Karpas-422 (cell line): ENCODE measurements at regions not wholly inside any gene's neighbourhood (a gene's known extent, or its start where the extent isn't known, plus 50 kb on each side); places are given as distances from the start of the nearest gene placed in this dataset.
"Not testable (repeated sequence)": the region's sequence is repeated elsewhere in the genome, so short reads cannot be mapped to it uniquely, and the experiment has no call there.

Experiments
- DNase-seq: peaks from one replicate; pipeline ENCODE4 v3.0.0-alpha.2; 2015
- H2AFZ ChIP-seq: fragments of 200-600 bp; sonication (generic); 2 replicates; pipeline ENCODE4 v1.6.1; 2014; ENCODE audit warnings: antibody characterized with exemption, low read length, mixed read lengths
- H3K27ac ChIP-seq: fragments of 200-600 bp; sonication (generic); 2 replicates; pipeline ENCODE4 v1.5.1; 2014; ENCODE audit warnings: mild to moderate bottlenecking, low read length, moderate library complexity
- H3K27me3 ChIP-seq: fragments of 200-600 bp; sonication (generic); 2 replicates; pipeline ENCODE4 v1.6.1; 2014; ENCODE audit warnings: low read length, mixed read lengths
- H3K36me3 ChIP-seq: fragments of 200-600 bp; sonication (generic); 2 replicates; pipeline ENCODE4 v1.6.1; 2014; ENCODE audit warnings: low read length, mixed read lengths; ENCODE audit not compliant: insufficient read depth
- H3K4me1 ChIP-seq: fragments of 200-600 bp; sonication (generic); 2 replicates; pipeline ENCODE4 v1.6.1; 2014; ENCODE audit warnings: mild to moderate bottlenecking, low read length, mixed read lengths
- H3K4me2 ChIP-seq: fragments of 200-600 bp; sonication (generic); 2 replicates; pipeline ENCODE4 v1.6.1; 2014; ENCODE audit warnings: low read length, low read depth, mild to moderate bottlenecking; ENCODE audit not compliant: poor library complexity, severe bottlenecking
- H3K4me3 ChIP-seq: fragments of 200-600 bp; sonication (generic); 2 replicates; pipeline ENCODE4 v1.5.1; 2014; ENCODE audit warnings: mild to moderate bottlenecking, antibody characterized with exemption, low read length, mixed read lengths
- H3K79me2 ChIP-seq: fragments of 200-600 bp; sonication (generic); 2 replicates; pipeline ENCODE4 v1.6.1; 2014; ENCODE audit warnings: mild to moderate bottlenecking, low read length, mixed read lengths
- H3K9ac ChIP-seq: fragments of 200-600 bp; sonication (generic); 2 replicates; pipeline ENCODE4 v1.6.0; 2014; ENCODE audit warnings: low read length
- H3K9me2 ChIP-seq: fragments of 200-600 bp; sonication (generic), shearing (Covaris generic); replicated peaks from 2 replicates; pipeline ENCODE4 v1.6.0; 2014; ENCODE audit warnings: mild to moderate bottlenecking, low read length, moderate library complexity; ENCODE audit not compliant: insufficient read depth
- H3K9me3 ChIP-seq: fragments of 300-700, 200-600 bp; sonication (generic); 2 replicates; pipeline ENCODE4 v1.6.1; 2014; ENCODE audit warnings: low read length, mixed read lengths
- H4K20me1 ChIP-seq: fragments of 200-600 bp; sonication (generic); 2 replicates; pipeline ENCODE4 v1.6.1; 2014; ENCODE audit warnings: mild to moderate bottlenecking, antibody characterized with exemption, low read length, low read depth; ENCODE audit not compliant: insufficient read depth

- no peaks in the 10 kb centered on the region for H3K79me2 ChIP-seq
- no peaks in the 10 kb centered on the region for H3K9me3 ChIP-seq
- H2AFZ ChIP-seq = no peak overlapping the region
- no peaks in the 10 kb centered on the region for H3K36me3 ChIP-seq
- no peaks in the 10 kb centered on the region for H3K4me1 ChIP-seq
- no peaks in the 10 kb centered on the region for H3K27me3 ChIP-seq
- no peak overlapping the region for H3K4me3 ChIP-seq
- no peak for DNase-seq
- H3K9me2 ChIP-seq = no peaks in the 10 kb centered on the region
- H3K9ac ChIP-seq = no peak overlapping the region
- H3K27ac ChIP-seq = no peak overlapping the region
- no peaks in the 10 kb centered on the region for H4K20me1 ChIP-seq
- no peak overlapping the region for H3K4me2 ChIP-seq
Observed at GRCh38 chr20:51934301-51935002, 132.1 kb upstream of the SALL4 start.

GRCh38 chr20:51931371-51931781 is 129.1 kb upstream of the SALL4 start:
- Histone ChIP-seq H3K36me3 (no peaks in the 10 kb centered on the region), H3K9me3 (no peaks in the 10 kb centered on the region), H3K79me2 (no peaks in the 10 kb centered on the region), H4K20me1 (no peaks in the 10 kb centered on the region), H3K9ac (no peak overlapping the region), H3K4me3 (no peak overlapping the region), H3K4me1 (no peaks in the 10 kb centered on the region), H3K27me3 (no peaks in the 10 kb centered on the region), H3K9me2 (no peaks in the 10 kb centered on the region), H3K4me2 (no peak overlapping the region), H2AFZ (no peak overlapping the region), H3K27ac (no peak overlapping the region)
- DNase-seq = no peak

GRCh38 chr20:51930775-51931174 is 128.5 kb upstream of the SALL4 start:
- Histone ChIP-seq H3K9me2 (no peaks in the 10 kb centered on the region), H3K36me3 (no peaks in the 10 kb centered on the region), H3K4me1 (no peaks in the 10 kb centered on the region), H3K4me2 (no peak overlapping the region), H2AFZ (no peak overlapping the region), H4K20me1 (no peaks in the 10 kb centered on the region), H3K9ac (no peak overlapping the region), H3K27ac (no peak overlapping the region), H3K79me2 (no peaks in the 10 kb centered on the region), H3K9me3 (no peaks in the 10 kb centered on the region), H3K27me3 (no peaks in the 10 kb centered on the region), H3K4me3 (no peak overlapping the region)
- peak; percentile 44 for DNase-seq

GRCh38 chr20:51928931-51929330 is 126.6 kb upstream of the SALL4 start:
- Histone ChIP-seq H3K27me3 (no peaks in the 10 kb centered on the region), H3K36me3 (no peaks in the 10 kb centered on the region), H3K4me1 (no peaks in the 10 kb centered on the region), H3K9ac (no peak overlapping the region), H4K20me1 (no peaks in the 10 kb centered on the region), H3K9me2 (no peaks in the 10 kb centered on the region), H2AFZ (no peak overlapping the region), H3K9me3 (no peaks in the 10 kb centered on the region), H3K4me2 (no peak overlapping the region), H3K27ac (no peak overlapping the region), H3K4me3 (no peak overlapping the region), H3K79me2 (no peaks in the 10 kb centered on the region)
- DNase-seq = no peak

- not testable (repeated sequence) for H3K9me3 ChIP-seq, H3K4me1 ChIP-seq, H3K9me2 ChIP-seq, H3K79me2 ChIP-seq, DNase-seq, H4K20me1 ChIP-seq, H2AFZ ChIP-seq, H3K9ac ChIP-seq, H3K27ac ChIP-seq, H3K4me3 ChIP-seq, H3K36me3 ChIP-seq, H3K4me2 ChIP-seq, H3K27me3 ChIP-seq
Observed at GRCh38 chr20:51927970-51928369, 125.6 kb upstream of the SALL4 start.

- H2AFZ ChIP-seq = no peak overlapping the region
- H3K9ac ChIP-seq = no peak overlapping the region
- no peaks in the 10 kb centered on the region for H3K9me3 ChIP-seq
- no peaks in the 10 kb centered on the region for H3K9me2 ChIP-seq
- no peaks in the 10 kb centered on the region for H4K20me1 ChIP-seq
- no peak overlapping the region for H3K4me2 ChIP-seq
- no peaks in the 10 kb centered on the region for H3K36me3 ChIP-seq
- DNase-seq = no peak
- no peak overlapping the region for H3K4me3 ChIP-seq
- H3K79me2 ChIP-seq = no peaks in the 10 kb centered on the region
- H3K27ac ChIP-seq = no peak overlapping the region
- no peaks in the 10 kb centered on the region for H3K27me3 ChIP-seq
- no peaks in the 10 kb centered on the region for H3K4me1 ChIP-seq
Observed at GRCh38 chr20:51926670-51927305, 124.5 kb upstream of the SALL4 start.

- DNase-seq = no peak
- no peaks in the 10 kb centered on the region for H3K9me2 ChIP-seq
- no peaks in the 10 kb centered on the region for H3K79me2 ChIP-seq
- H3K27me3 ChIP-seq = no peaks in the 10 kb centered on the region
- no peak overlapping the region for H3K4me3 ChIP-seq
- no peak overlapping the region for H2AFZ ChIP-seq
- no peak overlapping the region for H3K9ac ChIP-seq
- H3K9me3 ChIP-seq = no peaks in the 10 kb centered on the region
- no peak overlapping the region for H3K4me2 ChIP-seq
- no peaks in the 10 kb centered on the region for H4K20me1 ChIP-seq
- no peak overlapping the region for H3K27ac ChIP-seq
- H3K36me3 ChIP-seq = no peaks in the 10 kb centered on the region
- no peaks in the 10 kb centered on the region for H3K4me1 ChIP-seq
Observed at GRCh38 chr20:51924509-51924908, 122.2 kb upstream of the SALL4 start.

- DNase-seq = no peak
Observed at GRCh38 chr20:51923633-51924032, 121.3 kb upstream of the SALL4 start.

More at GRCh38 chr20:51923633-51924032, 121.3 kb upstream of the SALL4 start:
- Histone ChIP-seq H3K4me1 (no peaks in the 10 kb centered on the region), H3K79me2 (no peaks in the 10 kb centered on the region), H4K20me1 (no peaks in the 10 kb centered on the region), H3K4me2 (no peak overlapping the region), H3K27me3 (no peaks in the 10 kb centered on the region), H3K4me3 (no peak overlapping the region), H3K9ac (no peak overlapping the region), H3K36me3 (no peaks in the 10 kb centered on the region), H3K27ac (no peak overlapping the region), H3K9me2 (no peaks in the 10 kb centered on the region), H3K9me3 (no peaks in the 10 kb centered on the region), H2AFZ (no peak overlapping the region)
